ENCODE measurements at regions not wholly inside any gene's neighbourhood (a gene's known extent, or its start where the extent isn't known, plus 50 kb on each side); places are given as distances from the start of the nearest gene placed in this dataset.

GRCh38 chr4:125459531-125459930 is 144.8 kb downstream of the FAT4 start:
- ATAC-seq (ENCODE audit: low read depth) (no peak), DNase-seq (no peak)
- Histone ChIP-seq H3K4me1 (ENCODE audit: control insufficient read depth in 2 of 2, insufficient read depth in 2 of 2, low read length in 2 of 2) (no peaks in the 10 kb centered on the region), H3K27ac (ENCODE audit: low read length in 2 of 2) (no peak overlapping the region), H3K36me3 (replicated peaks in 1 of 2; ENCODE audit: control extremely low read depth in 1 of 2, control insufficient read depth in 1 of 2, extremely low read depth in 1 of 2, insufficient read depth in 2 of 2, low read length in 1 of 2) (no peaks in the 10 kb centered on the region), H3K79me2 (ENCODE audit: control insufficient read depth, insufficient read depth, low read length) (no peaks in the 10 kb centered on the region), H3K9ac (ENCODE audit: low read length) (no peak overlapping the region), H4K20me1 (ENCODE audit: control insufficient read depth, insufficient read depth, low read length, poor library complexity, severe bottlenecking) (no peaks in the 10 kb centered on the region), H2AFZ (ENCODE audit: insufficient read depth, low read depth, low read length, poor library complexity, severe bottlenecking) (no peak overlapping the region), H3K9me3 (ENCODE audit: control extremely low read depth in 1 of 3, control insufficient read depth in 2 of 3, insufficient read depth in 1 of 3, low read length in 2 of 3) (no peaks in the 10 kb centered on the region), H3K4me2 (replicated peaks; ENCODE audit: low read depth, low read length, poor library complexity, severe bottlenecking) (no peak overlapping the region), H3K27me3 (replicated peaks in 1 of 4; ENCODE audit: control extremely low read depth in 1 of 4, control insufficient read depth in 3 of 4, insufficient read depth in 4 of 4, low read length in 3 of 4) (no peaks in the 10 kb centered on the region), H3K4me3 (ENCODE audit: control extremely low read depth in 1 of 5, extremely low read depth in 1 of 5, insufficient read depth in 1 of 5, low read depth in 2 of 5, low read length in 4 of 5) (no peak overlapping the region)
- no peaks in the 10 kb centered on the region for H3K9me3 Mint-ChIP-seq (ENCODE audit: insufficient read depth)
- no peaks in the 10 kb centered on the region for H3K27me3 Mint-ChIP-seq
- CTCF ChIA-PET: no interaction called here
- no peak overlapping the region for H3K27ac Mint-ChIP-seq
- no CpG with 5 or more reads among the region's 1 CpG for WGBS (ENCODE audit: insufficient coverage)
- no peak overlapping the region for H3K4me3 Mint-ChIP-seq
- TF ChIP-seq EZH2 (IDR thresholded peaks at IDR 0.05; ENCODE audit: borderline replicate concordance, insufficient read depth, low read depth, low read length, poor library complexity, severe bottlenecking) (no peak), CTCF (IDR thresholded peaks at IDR 0.05) (no peak)
- intact Hi-C loops (cut with micrococcal nuclease): no loop called here
- H3K4me1 Mint-ChIP-seq: no peaks in the 10 kb centered on the region
- POLR2A ChIA-PET: no interaction called here

GRCh38 chr4:125461676-125462363 is 147.1 kb downstream of the FAT4 start:
- no peak for TF ChIP-seq EZH2 (IDR thresholded peaks at IDR 0.05; ENCODE audit: borderline replicate concordance, insufficient read depth, low read depth, low read length, poor library complexity, severe bottlenecking)
- TF ChIP-seq CTCF (IDR thresholded peaks at IDR 0.05): no peak
- no peaks in the 10 kb centered on the region for H3K36me3 ChIP-seq (replicated peaks in 1 of 2; ENCODE audit: control extremely low read depth in 1 of 2, control insufficient read depth in 1 of 2, extremely low read depth in 1 of 2, insufficient read depth in 2 of 2, low read length in 1 of 2)
- no peak overlapping the region for H3K9ac ChIP-seq (ENCODE audit: low read length)
- no peaks in the 10 kb centered on the region for H3K27me3 Mint-ChIP-seq
- H3K4me3 Mint-ChIP-seq: no peak overlapping the region
- H3K9me3 ChIP-seq (ENCODE audit: control extremely low read depth in 1 of 3, control insufficient read depth in 2 of 3, insufficient read depth in 1 of 3, low read length in 2 of 3): no peaks in the 10 kb centered on the region
- intact Hi-C loops (cut with micrococcal nuclease): no loop called here
- no peak for DNase-seq
- H3K4me3 ChIP-seq (ENCODE audit: control extremely low read depth in 1 of 5, extremely low read depth in 1 of 5, insufficient read depth in 1 of 5, low read depth in 2 of 5, low read length in 4 of 5): no peak overlapping the region
- no peak overlapping the region for H3K4me2 ChIP-seq (replicated peaks; ENCODE audit: low read depth, low read length, poor library complexity, severe bottlenecking)
- H3K4me1 ChIP-seq (ENCODE audit: control insufficient read depth in 2 of 2, insufficient read depth in 2 of 2, low read length in 2 of 2): no peaks in the 10 kb centered on the region
- H3K4me1 Mint-ChIP-seq: no peaks in the 10 kb centered on the region
- H2AFZ ChIP-seq (ENCODE audit: insufficient read depth, low read depth, low read length, poor library complexity, severe bottlenecking): no peak overlapping the region
- H3K79me2 ChIP-seq (ENCODE audit: control insufficient read depth, insufficient read depth, low read length): no peaks in the 10 kb centered on the region
- H3K27me3 ChIP-seq (replicated peaks in 1 of 4; ENCODE audit: control extremely low read depth in 1 of 4, control insufficient read depth in 3 of 4, insufficient read depth in 4 of 4, low read length in 3 of 4): no peaks in the 10 kb centered on the region
- WGBS (ENCODE audit: insufficient coverage): 22% methylated on average over 1 of the region's 3 CpGs
- no peaks in the 10 kb centered on the region for H3K9me3 Mint-ChIP-seq (ENCODE audit: insufficient read depth)
- no peak overlapping the region for H3K27ac ChIP-seq (ENCODE audit: low read length in 2 of 2)
- ChIA-PET POLR2A (no interaction called here), CTCF (no interaction called here)
- H4K20me1 ChIP-seq (ENCODE audit: control insufficient read depth, insufficient read depth, low read length, poor library complexity, severe bottlenecking): no peaks in the 10 kb centered on the region
- ATAC-seq (ENCODE audit: low read depth): no peak
- H3K27ac Mint-ChIP-seq: no peak overlapping the region

All from B cell (primary cell).